GM12874 (cell line): ENCODE measurements at regions not wholly inside any gene's neighbourhood (a gene's known extent, or its start where the extent isn't known, plus 50 kb on each side); places are given as distances from the start of the nearest gene placed in this dataset.

Source experiments
- CTCF ChIP-seq: IDR thresholded peaks from 2 replicates; pipeline ENCODE4 v1.5.1; 2011; ENCODE audit warnings: low read depth, mild to moderate bottlenecking, control low read depth, low read length, moderate library complexity; ENCODE audit not compliant: insufficient read depth

- TF ChIP-seq CTCF: no peak
These were observed 158.8 kb upstream of the NDST4 start for GRCh38 chr4:115272185-115272584.

- TF ChIP-seq CTCF: no peak
These were observed 146.8 kb upstream of the NDST4 start for GRCh38 chr4:115260195-115260594.

GRCh38 chr4:115259642-115260041 is 146.2 kb upstream of the NDST4 start:
- no peak for TF ChIP-seq CTCF

- TF ChIP-seq CTCF: no peak
These were observed 136.4 kb upstream of the NDST4 start for GRCh38 chr4:115249808-115250207.

- peak; percentile 20; the same call in 1 of the 2 replicates for TF ChIP-seq CTCF
These were observed 121.1 kb upstream of the NDST4 start for GRCh38 chr4:115234405-115235093.

- no peak for TF ChIP-seq CTCF
These were observed 120.2 kb upstream of the NDST4 start for GRCh38 chr4:115233600-115233999.

GRCh38 chr4:115229873-115230272 is 116.5 kb upstream of the NDST4 start:
- no peak for TF ChIP-seq CTCF
